ENCODE measurements at regions not wholly inside any gene's neighbourhood (a gene's known extent, or its start where the extent isn't known, plus 50 kb on each side); places are given as distances from the start of the nearest gene placed in this dataset.

GRCh38 chr4:54872261-54872660 is 214.5 kb downstream of the KIT start:
- Histone ChIP-seq H3K4me3 (no peak overlapping the region), H3K27me3 (no peaks in the 10 kb centered on the region), H3K27ac (no peak overlapping the region), H3K4me1 (no peaks in the 10 kb centered on the region), H3K36me3 (no peaks in the 10 kb centered on the region), H3K9me3 (peaks cover 0 to 10% (median 0%) of the 10 kb centered on the region in 4 donors)
- no peak for DNase-seq (ENCODE audit: low spot score in 2 of 2)
- no peak for TF ChIP-seq CTCF (IDR thresholded peaks at IDR 0.05)
- TF ChIP-seq EP300 (IDR thresholded peaks at IDR 0.05): no peak
- no peak for TF ChIP-seq POLR2A (IDR thresholded peaks at IDR 0.05)
- WGBS, 2 donors: 73 to 79% methylated on average over 3 of the region's 3 CpGs

- no peaks in the 10 kb centered on the region for H3K27me3 ChIP-seq
- no peak overlapping the region for H3K4me3 ChIP-seq
- 68 to 73% methylated on average over 3 of the region's 3 CpGs for WGBS, 2 donors
- TF ChIP-seq POLR2A (IDR thresholded peaks at IDR 0.05) (no peak), CTCF (IDR thresholded peaks at IDR 0.05) (no peak), EP300 (IDR thresholded peaks at IDR 0.05) (no peak)
- no peak for DNase-seq (ENCODE audit: low spot score in 2 of 2)
- H3K27ac ChIP-seq: no peak overlapping the region
- peaks cover 0 to 2% (median 0%) of the 10 kb centered on the region in 4 donors for H3K9me3 ChIP-seq
- H3K4me1 ChIP-seq: no peaks in the 10 kb centered on the region
- H3K36me3 ChIP-seq: no peaks in the 10 kb centered on the region
These were observed 206.0 kb downstream of the KIT start for GRCh38 chr4:54863571-54864255.

GRCh38 chr4:54861201-54861600 is 203.4 kb downstream of the KIT start:
- H3K27ac ChIP-seq: no peak overlapping the region
- WGBS, 2 donors: 61 to 63% methylated on average over 2 of the region's 2 CpGs
- no peak for DNase-seq (ENCODE audit: low spot score in 2 of 2)
- TF ChIP-seq EP300 (IDR thresholded peaks at IDR 0.05): no peak
- no peak for TF ChIP-seq CTCF (IDR thresholded peaks at IDR 0.05)
- no peak for TF ChIP-seq POLR2A (IDR thresholded peaks at IDR 0.05)
- H3K9me3 ChIP-seq: no peaks in the 10 kb centered on the region
- no peaks in the 10 kb centered on the region for H3K4me1 ChIP-seq
- H3K36me3 ChIP-seq: no peaks in the 10 kb centered on the region
- H3K27me3 ChIP-seq: no peaks in the 10 kb centered on the region
- no peak overlapping the region for H3K4me3 ChIP-seq

- 53 to 60% methylated on average over 9 of the region's 9 CpGs for WGBS, 2 donors
- TF ChIP-seq POLR2A (IDR thresholded peaks at IDR 0.05): no peak
- TF ChIP-seq EP300 (IDR thresholded peaks at IDR 0.05): no peak
- TF ChIP-seq CTCF (IDR thresholded peaks at IDR 0.05): no peak
These were observed 197.6 kb downstream of the KIT start for GRCh38 chr4:54855191-54855854.

GRCh38 chr4:54852602-54853001 is 194.8 kb downstream of the KIT start:
- no peak for DNase-seq (ENCODE audit: low spot score in 2 of 2)

More at GRCh38 chr4:54855191-54855854, 197.6 kb downstream of the KIT start:
- no peak for DNase-seq (ENCODE audit: low spot score in 2 of 2)
- H3K36me3 ChIP-seq: no peaks in the 10 kb centered on the region
- H3K27ac ChIP-seq: no peak overlapping the region
- no peaks in the 10 kb centered on the region for H3K27me3 ChIP-seq
- no peak overlapping the region for H3K4me3 ChIP-seq
- H3K4me1 ChIP-seq: peaks cover 0 to 9% (median 0%) of the 10 kb centered on the region in 4 donors
- H3K9me3 ChIP-seq: no peaks in the 10 kb centered on the region

More at GRCh38 chr4:54852602-54853001, 194.8 kb downstream of the KIT start:
- H3K9me3 ChIP-seq: no peaks in the 10 kb centered on the region
- TF ChIP-seq CTCF (IDR thresholded peaks at IDR 0.05): no peak
- no peak for TF ChIP-seq EP300 (IDR thresholded peaks at IDR 0.05)
- no peak for TF ChIP-seq POLR2A (IDR thresholded peaks at IDR 0.05)
- WGBS, 2 donors: 96 to 98% methylated on average over 2 of the region's 2 CpGs
- H3K27ac ChIP-seq: no peak overlapping the region
- H3K27me3 ChIP-seq: no peaks in the 10 kb centered on the region
- H3K4me1 ChIP-seq: peaks cover 0 to 9% (median 0%) of the 10 kb centered on the region in 4 donors
- no peaks in the 10 kb centered on the region for H3K36me3 ChIP-seq
- H3K4me3 ChIP-seq: no peak overlapping the region

All from tibial nerve (tissue), 4 donors.